HEK293T (cell line): ENCODE measurements at regions not wholly inside any gene's neighbourhood (a gene's known extent, or its start where the extent isn't known, plus 50 kb on each side); places are given as distances from the start of the nearest gene placed in this dataset.
"Not testable (repeated sequence)": the region's sequence is repeated elsewhere in the genome, so short reads cannot be mapped to it uniquely, and the experiment has no call there.

Experiments
- CTCF ChIA-PET: fragments of 350-600 bp; formaldehyde crosslinking; extraction: SDS; loops from one replicate; lab custom pipeline; 2021; ENCODE audit warnings: antibody characterized with exemption, inconsistent platforms; lab: Yijun Ruan, JAX
- POLR2A ChIA-PET: fragments of 350-600 bp; formaldehyde crosslinking; extraction: SDS; loops from one replicate; lab custom pipeline; 2020; ENCODE audit warnings: antibody characterized with exemption, inconsistent platforms; lab: Yijun Ruan, JAX
- DNase-seq: peaks from one replicate; pipeline ENCODE4 v3.0.0; 2012; ENCODE audit warnings: mixed read lengths; ENCODE audit errors: extremely low spot score
- ARNT ChIP-seq: fragments of 450-650 bp; IDR thresholded peaks from 2 replicates; pipeline ENCODE4 v1.6.1; 2017; ENCODE audit warnings: mild to moderate bottlenecking
- BHLHE40 ChIP-seq: fragments of 450-650 bp; IDR thresholded peaks from 2 replicates; pipeline ENCODE4 v1.6.1; 2016; ENCODE audit warnings: mild to moderate bottlenecking, moderate library complexity, borderline replicate concordance
- CTBP1 ChIP-seq: fragments of 450-650 bp; IDR thresholded peaks from 2 replicates; pipeline ENCODE4 v1.6.1; 2016; ENCODE audit warnings: borderline replicate concordance
- ELF4 ChIP-seq: fragments of 450-650 bp; IDR thresholded peaks from 2 replicates; pipeline ENCODE4 v1.6.1; 2017; ENCODE audit warnings: antibody characterized with exemption
- FOXA1 ChIP-seq: fragments of 450-650 bp; IDR thresholded peaks from 2 replicates; pipeline ENCODE4 v1.6.1; 2016; ENCODE audit warnings: mild to moderate bottlenecking
- FOXK2 ChIP-seq: fragments of 450-650 bp; IDR thresholded peaks from 2 replicates; pipeline ENCODE4 v1.6.1; 2016; ENCODE audit warnings: mild to moderate bottlenecking
- FOXM1 ChIP-seq: fragments of 450-650 bp; IDR thresholded peaks from 2 replicates; pipeline ENCODE4 v1.6.1; 2017; ENCODE audit warnings: mild to moderate bottlenecking, borderline replicate concordance
- HDGF ChIP-seq: fragments of 450-650 bp; IDR thresholded peaks from 2 replicates; pipeline ENCODE4 v1.6.1; 2017; ENCODE audit warnings: antibody characterized with exemption, borderline replicate concordance
- L3MBTL2 ChIP-seq: fragments of 450-650 bp; conservative IDR thresholded peaks from 2 replicates; pipeline ENCODE4 v1.6.1; 2016; ENCODE audit warnings: mild to moderate bottlenecking
- LEF1 ChIP-seq: fragments of 450-650 bp; IDR thresholded peaks from 2 replicates; pipeline ENCODE4 v1.6.1; 2017; ENCODE audit warnings: mild to moderate bottlenecking, borderline replicate concordance
- NFRKB ChIP-seq: fragments of 450-650 bp; IDR thresholded peaks from 2 replicates; pipeline ENCODE4 v1.6.1; 2016; ENCODE audit warnings: mild to moderate bottlenecking, moderate library complexity
- SP1 ChIP-seq: fragments of 450-650 bp; IDR thresholded peaks from 2 replicates; pipeline ENCODE4 v1.6.1; 2017
- SUZ12 ChIP-seq: fragments of 450-650 bp; IDR thresholded peaks from 2 replicates; pipeline ENCODE4 v1.6.1; 2016; ENCODE audit warnings: mild to moderate bottlenecking
- TARDBP ChIP-seq: fragments of 450-650 bp; IDR thresholded peaks from 2 replicates; pipeline ENCODE4 v1.6.1; 2016
- ZNF384 ChIP-seq: fragments of 450-650 bp; IDR thresholded peaks from 2 replicates; pipeline ENCODE4 v1.6.1; 2016
- TF ChIP-seq, protein P1 (sequence below): fragments of 450-650 bp; IDR thresholded peaks from 2 replicates; pipeline ENCODE4 v1.6.1; 2016

DNA sequence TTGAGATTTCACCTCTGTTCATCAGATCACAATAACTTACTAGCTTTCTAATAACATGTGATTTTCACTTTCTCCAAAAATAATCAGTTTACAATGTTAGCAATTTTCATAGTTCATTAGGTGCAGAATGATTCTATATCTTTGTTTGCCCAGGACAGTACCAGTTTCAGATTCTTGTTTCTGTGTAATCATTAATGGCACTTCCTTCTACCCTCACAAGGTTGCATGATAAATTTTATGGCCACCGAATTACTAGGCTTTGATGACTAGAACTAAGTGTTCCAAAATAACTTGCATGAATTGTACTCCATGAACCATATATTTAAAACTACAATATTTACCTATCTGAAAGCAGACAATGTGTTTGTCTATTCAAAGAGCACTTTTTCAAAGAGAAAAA, 442.3 kb downstream of the EPHA7 start:
- no peak for DNase-seq
- TF ChIP-seq, protein P1, sequence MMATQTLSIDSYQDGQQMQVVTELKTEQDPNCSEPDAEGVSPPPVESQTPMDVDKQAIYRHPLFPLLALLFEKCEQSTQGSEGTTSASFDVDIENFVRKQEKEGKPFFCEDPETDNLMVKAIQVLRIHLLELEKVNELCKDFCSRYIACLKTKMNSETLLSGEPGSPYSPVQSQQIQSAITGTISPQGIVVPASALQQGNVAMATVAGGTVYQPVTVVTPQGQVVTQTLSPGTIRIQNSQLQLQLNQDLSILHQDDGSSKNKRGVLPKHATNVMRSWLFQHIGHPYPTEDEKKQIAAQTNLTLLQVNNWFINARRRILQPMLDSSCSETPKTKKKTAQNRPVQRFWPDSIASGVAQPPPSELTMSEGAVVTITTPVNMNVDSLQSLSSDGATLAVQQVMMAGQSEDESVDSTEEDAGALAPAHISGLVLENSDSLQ = no peak
- TF ChIP-seq TARDBP = no peak
- TF ChIP-seq SP1 = no peak
- TF ChIP-seq HDGF = no peak
- ChIA-PET POLR2A (no interaction called here), CTCF (no interaction called here)

DNA sequence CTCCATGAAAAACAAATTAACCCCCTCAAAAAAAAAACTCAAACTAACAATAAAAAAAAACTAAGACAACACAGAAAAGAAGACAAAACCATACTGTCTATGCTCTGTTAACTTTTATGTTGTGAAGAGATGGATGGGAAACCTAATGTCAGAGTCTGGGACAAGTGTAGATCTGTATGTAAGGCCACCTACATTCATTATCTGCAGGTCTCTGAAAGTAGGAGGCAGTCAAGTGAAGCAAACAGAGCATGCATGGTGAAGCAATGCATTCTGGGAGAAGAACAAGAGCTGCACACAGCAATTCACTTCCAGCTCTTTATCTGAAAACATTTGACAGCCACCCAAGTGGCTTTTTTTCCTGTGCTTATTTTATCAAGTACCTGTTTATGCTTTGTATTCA, 452.0 kb downstream of the EPHA7 start:
- ChIA-PET POLR2A (no interaction called here), CTCF (no interaction called here)
- no peak for DNase-seq
- no peak for TF ChIP-seq BHLHE40
- TF ChIP-seq FOXM1 = no peak
- TF ChIP-seq NFRKB = no peak
- no peak for TF ChIP-seq L3MBTL2
- no peak for TF ChIP-seq HDGF
- TF ChIP-seq SP1 = no peak
- TF ChIP-seq SUZ12 = no peak
- TF ChIP-seq FOXA1 = no peak
- TF ChIP-seq FOXK2 = no peak
- no peak for TF ChIP-seq ELF4
- no peak for TF ChIP-seq ZNF384

DNA sequence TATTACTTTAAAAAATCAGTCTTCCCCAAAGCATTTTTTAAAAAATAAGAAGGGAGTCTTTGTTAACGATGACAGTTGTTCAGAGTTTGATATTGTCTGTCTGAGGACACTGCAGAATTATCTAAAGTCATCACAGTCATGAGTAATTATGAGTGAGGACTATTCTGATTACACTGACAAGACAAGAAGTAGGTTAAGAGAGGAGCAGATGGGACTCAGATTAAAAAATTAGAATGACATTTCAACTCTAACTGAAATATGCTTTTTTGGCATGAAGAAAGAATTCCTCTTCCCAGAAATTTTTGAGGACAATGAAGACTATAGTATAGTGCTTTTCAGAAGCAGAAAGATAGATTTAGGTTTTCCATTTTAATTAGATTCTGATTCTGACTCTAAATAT, 456.5 kb downstream of the EPHA7 start:
- TF ChIP-seq ELF4 (no peak), ARNT (no peak), FOXK2 (no peak), SP1 (no peak), FOXA1 (no peak)
- TF ChIP-seq, protein P1 = no peak
- CTCF ChIA-PET = no interaction called here
- POLR2A ChIA-PET = no interaction called here
- no peak for DNase-seq

DNA sequence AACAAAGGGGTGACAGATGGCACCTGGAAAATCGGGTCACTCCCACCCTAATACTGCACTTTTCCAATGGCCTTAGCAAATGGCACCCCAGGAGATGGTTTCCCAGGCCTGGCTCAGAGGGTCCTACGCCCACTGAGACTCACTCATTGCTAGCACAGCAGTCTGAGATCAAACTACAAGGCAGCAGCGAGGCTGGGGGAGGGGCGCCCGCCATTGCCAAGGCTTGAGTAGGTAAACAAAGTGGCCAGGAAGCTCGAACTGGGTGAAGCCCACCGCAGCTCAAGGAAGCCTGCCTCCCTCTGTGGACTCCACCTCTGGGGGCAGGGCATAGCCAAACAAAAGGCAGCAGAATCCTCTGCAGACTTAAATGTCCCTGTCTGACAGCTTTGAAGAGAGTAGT, 467.2 kb downstream of the EPHA7 start:
- CTCF ChIA-PET, POLR2A ChIA-PET, DNase-seq: not testable (repeated sequence)

DNA sequence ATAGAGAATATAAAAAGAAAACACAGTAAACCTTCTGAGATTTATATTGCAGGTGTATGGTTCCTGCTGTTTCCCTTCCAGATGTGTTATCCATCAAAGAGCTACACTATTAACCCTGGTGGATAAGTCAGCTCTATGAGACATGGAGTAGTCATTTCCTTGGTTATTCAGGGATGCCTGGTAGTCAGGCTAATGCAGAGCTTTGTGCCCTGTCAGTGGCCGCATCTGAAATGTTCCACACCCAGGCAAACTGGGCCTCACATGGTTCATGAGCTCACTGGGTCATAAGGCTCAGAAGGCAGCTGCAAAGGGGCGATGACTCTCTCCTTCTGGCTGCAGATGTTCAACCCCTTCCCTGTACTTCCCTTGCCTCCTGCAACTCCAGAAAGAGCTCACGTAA, 473.6 kb downstream of the EPHA7 start:
- DNase-seq = no peak
- ChIA-PET POLR2A (no interaction called here), CTCF (no interaction called here)
- TF ChIP-seq, protein P1 = no peak
- TF ChIP-seq HDGF = no peak
- TF ChIP-seq SP1 = no peak
- TF ChIP-seq ZNF384 = no peak
- TF ChIP-seq FOXM1 = no peak
- TF ChIP-seq NFRKB = no peak
- TF ChIP-seq LEF1 = no peak
- no peak for TF ChIP-seq TARDBP
- no peak for TF ChIP-seq BHLHE40
- no peak for TF ChIP-seq ARNT
- TF ChIP-seq SUZ12 = no peak
- TF ChIP-seq ELF4 = no peak
- TF ChIP-seq FOXA1 = no peak
- TF ChIP-seq CTBP1 = no peak
- no peak for TF ChIP-seq L3MBTL2
- TF ChIP-seq FOXK2 = no peak

DNA sequence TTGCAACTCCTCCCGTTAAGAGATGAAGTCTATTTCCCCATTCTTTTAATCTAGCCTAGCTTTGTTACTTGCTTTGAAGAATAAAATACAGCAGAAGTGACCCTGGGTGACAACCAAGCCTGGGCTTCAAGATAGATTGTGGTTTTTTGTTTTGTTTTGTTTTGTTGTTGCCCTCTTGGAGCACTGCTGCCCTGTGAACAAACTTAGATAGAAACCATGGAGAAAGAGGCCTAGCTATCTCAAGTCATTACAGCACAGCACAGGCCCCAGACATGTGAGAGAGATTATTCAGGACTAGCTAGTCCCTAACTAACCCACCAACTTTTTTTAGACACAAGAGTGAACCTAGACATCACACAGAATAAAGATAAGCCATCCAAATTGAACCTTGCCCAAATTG, 475.2 kb downstream of the EPHA7 start:
- CTCF ChIA-PET = no interaction called here
- DNase-seq = no peak
- TF ChIP-seq FOXM1 = no peak
- TF ChIP-seq FOXK2 = no peak
- no peak for TF ChIP-seq TARDBP
- no peak for TF ChIP-seq ELF4
- TF ChIP-seq LEF1 = no peak
- TF ChIP-seq BHLHE40 = no peak
- TF ChIP-seq HDGF = no peak
- TF ChIP-seq SP1 = no peak
- TF ChIP-seq, protein P1 = no peak
- no peak for TF ChIP-seq ARNT
- no peak for TF ChIP-seq ZNF384
- no peak for TF ChIP-seq NFRKB
- no peak for TF ChIP-seq FOXA1
- no peak for TF ChIP-seq L3MBTL2
- no peak for TF ChIP-seq CTBP1
- POLR2A ChIA-PET = no interaction called here

DNA sequence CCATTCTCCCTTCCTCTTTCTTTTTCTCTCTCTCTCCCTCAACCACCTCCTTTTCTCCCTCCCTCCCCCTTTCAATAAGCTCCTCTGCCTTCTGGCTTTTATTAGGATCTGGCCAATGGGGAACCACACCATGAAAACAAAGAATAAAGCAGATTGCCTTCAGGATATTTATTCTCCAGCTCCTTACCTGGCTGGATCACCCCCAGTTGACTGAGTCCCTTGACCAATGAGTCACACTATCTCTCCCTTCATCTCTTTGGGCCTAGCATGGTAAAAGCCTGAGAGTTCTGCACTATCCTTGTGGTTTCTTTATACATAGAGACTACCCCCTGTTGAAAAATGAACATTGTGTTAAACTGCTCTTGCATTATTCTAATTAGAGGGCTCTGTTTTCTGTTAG, 476.8 kb downstream of the EPHA7 start:
- TF ChIP-seq L3MBTL2 (no peak), SUZ12 (no peak), SP1 (no peak), HDGF (no peak), ELF4 (no peak), LEF1 (no peak), FOXM1 (no peak), CTBP1 (no peak), NFRKB (no peak), FOXA1 (no peak), BHLHE40 (no peak), FOXK2 (no peak), ZNF384 (no peak)
- TF ChIP-seq, protein P1 = no peak
- no peak for DNase-seq
- ChIA-PET POLR2A (no interaction called here), CTCF (no interaction called here)
